Thyroid gland (tissue), 4 donors: ENCODE measurements at regions not wholly inside any gene's neighbourhood (a gene's known extent, or its start where the extent isn't known, plus 50 kb on each side); places are given as distances from the start of the nearest gene placed in this dataset.

Experiments
- DNase-seq, 2 donors: peaks; one replicate each; pipeline ENCODE4 v3.0.0-alpha.2; 2019
- H3K27ac ChIP-seq, 3 donors: fragments of 200-600 bp; sonication (generic); 1 replicate in 2 of 3; 2 replicates in 1 of 3; pipeline ENCODE4 v1.5.1; 2016 to 2019; ENCODE audit warnings: mild to moderate bottlenecking in 1 of 3, moderate library complexity in 1 of 3
- H3K27me3 ChIP-seq: fragments of 200-600 bp; sonication (generic); one replicate; pipeline ENCODE4 v1.5.1; 2019
- H3K36me3 ChIP-seq, 2 donors: fragments of 200-600 bp; sonication (generic); one replicate each; pipeline ENCODE4 v1.5.1; 2016 to 2019
- H3K4me1 ChIP-seq, 2 donors: fragments of 200-600 bp; sonication (generic); one replicate each; pipeline ENCODE4 v1.5.1; 2017 to 2019
- H3K4me3 ChIP-seq, 3 donors: fragments of 200-600 bp; sonication (generic); replicated peaks in 1 of 3; 1 replicate in 2 of 3; 2 replicates in 1 of 3; pipeline ENCODE4 v1.5.1; 2016; ENCODE audit warnings: mild to moderate bottlenecking in 1 of 3
- H3K9me3 ChIP-seq: fragments of 200-600 bp; sonication (generic); one replicate; pipeline ENCODE4 v1.5.1; 2017
- POLR2A ChIP-seq, 2 donors: fragments of 450-650 bp; IDR thresholded peaks; one replicate each; pipeline ENCODE4 v1.6.1; 2017; ENCODE audit warnings: antibody characterized with exemption in 2 of 2, mild to moderate bottlenecking in 2 of 2, moderate library complexity in 1 of 2
- WGBS, 2 donors: methylation state at CpG; one replicate each; pipeline ENCODE4 v1.1.5; 2017; 5-methylcytosine and 5-hydroxymethylcytosine counted together
- intact Hi-C: fragments of 100-400 bp; cut with DNase I; formaldehyde crosslinking; loops from one replicate; pipeline ENCODE4 v1.15.1; 2023
- TF ChIP-seq, protein P1 (sequence below), 6 experiments: fragments of 200-600 bp in 3 of 6; fragments of 450-650 bp in 3 of 6; sonication (generic) in 3 of 6; IDR thresholded peaks; one replicate each; pipeline ENCODE4 v1.5.1; 2016 to 2019; ENCODE audit warnings: antibody characterized with exemption in 6 of 6, mild to moderate bottlenecking in 2 of 6, inconsistent platforms in 1 of 6, moderate library complexity in 1 of 6

DNA sequence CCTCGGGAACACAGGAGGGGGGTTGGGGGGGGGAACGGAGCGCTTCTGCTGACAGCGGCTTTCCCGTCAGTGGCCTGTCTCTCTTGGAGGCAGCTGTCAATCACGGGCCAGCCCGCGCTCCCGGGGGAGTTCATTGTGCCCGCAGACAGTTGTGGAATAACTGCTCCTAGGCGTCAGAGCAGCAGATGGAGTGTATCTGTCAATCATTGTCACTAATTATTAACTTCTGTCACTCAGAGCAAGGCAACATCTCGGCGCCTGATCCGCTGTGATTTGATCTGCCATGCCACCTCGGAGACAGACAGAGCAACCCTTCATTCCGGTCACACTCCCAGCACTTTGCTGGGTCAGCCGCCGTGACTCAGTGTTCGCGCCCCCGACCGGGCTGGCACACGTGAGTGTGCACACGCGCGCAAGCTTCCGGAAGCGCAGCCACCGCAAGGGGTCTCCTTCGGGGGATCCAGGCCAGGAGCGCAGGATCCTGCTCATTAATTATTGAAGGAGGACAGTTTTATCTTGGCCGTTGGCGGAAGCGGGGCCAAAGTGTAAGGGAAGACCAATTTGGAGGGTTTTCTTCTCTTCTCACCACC is 75.8 kb downstream of the RRAGC start:
- Histone ChIP-seq H3K36me3 (no peaks in the 10 kb centered on the region), H3K4me1 (no peaks in the 10 kb centered on the region), H3K27me3 (no peaks in the 10 kb centered on the region), H3K4me3 (no peak overlapping the region), H3K9me3 (no peaks in the 10 kb centered on the region), H3K27ac (no peak overlapping the region)
- TF ChIP-seq POLR2A (IDR thresholded peaks at IDR 0.05), result no peak
- TF ChIP-seq, protein P1, sequence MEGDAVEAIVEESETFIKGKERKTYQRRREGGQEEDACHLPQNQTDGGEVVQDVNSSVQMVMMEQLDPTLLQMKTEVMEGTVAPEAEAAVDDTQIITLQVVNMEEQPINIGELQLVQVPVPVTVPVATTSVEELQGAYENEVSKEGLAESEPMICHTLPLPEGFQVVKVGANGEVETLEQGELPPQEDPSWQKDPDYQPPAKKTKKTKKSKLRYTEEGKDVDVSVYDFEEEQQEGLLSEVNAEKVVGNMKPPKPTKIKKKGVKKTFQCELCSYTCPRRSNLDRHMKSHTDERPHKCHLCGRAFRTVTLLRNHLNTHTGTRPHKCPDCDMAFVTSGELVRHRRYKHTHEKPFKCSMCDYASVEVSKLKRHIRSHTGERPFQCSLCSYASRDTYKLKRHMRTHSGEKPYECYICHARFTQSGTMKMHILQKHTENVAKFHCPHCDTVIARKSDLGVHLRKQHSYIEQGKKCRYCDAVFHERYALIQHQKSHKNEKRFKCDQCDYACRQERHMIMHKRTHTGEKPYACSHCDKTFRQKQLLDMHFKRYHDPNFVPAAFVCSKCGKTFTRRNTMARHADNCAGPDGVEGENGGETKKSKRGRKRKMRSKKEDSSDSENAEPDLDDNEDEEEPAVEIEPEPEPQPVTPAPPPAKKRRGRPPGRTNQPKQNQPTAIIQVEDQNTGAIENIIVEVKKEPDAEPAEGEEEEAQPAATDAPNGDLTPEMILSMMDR (IDR thresholded peaks at IDR 0.05), result no peak
- intact Hi-C loops, result no loop called here
- WGBS, 2 donors, result 24 to 36% methylated on average over 19 to 25 of the region's 34 CpGs
- no peak for DNase-seq

DNA sequence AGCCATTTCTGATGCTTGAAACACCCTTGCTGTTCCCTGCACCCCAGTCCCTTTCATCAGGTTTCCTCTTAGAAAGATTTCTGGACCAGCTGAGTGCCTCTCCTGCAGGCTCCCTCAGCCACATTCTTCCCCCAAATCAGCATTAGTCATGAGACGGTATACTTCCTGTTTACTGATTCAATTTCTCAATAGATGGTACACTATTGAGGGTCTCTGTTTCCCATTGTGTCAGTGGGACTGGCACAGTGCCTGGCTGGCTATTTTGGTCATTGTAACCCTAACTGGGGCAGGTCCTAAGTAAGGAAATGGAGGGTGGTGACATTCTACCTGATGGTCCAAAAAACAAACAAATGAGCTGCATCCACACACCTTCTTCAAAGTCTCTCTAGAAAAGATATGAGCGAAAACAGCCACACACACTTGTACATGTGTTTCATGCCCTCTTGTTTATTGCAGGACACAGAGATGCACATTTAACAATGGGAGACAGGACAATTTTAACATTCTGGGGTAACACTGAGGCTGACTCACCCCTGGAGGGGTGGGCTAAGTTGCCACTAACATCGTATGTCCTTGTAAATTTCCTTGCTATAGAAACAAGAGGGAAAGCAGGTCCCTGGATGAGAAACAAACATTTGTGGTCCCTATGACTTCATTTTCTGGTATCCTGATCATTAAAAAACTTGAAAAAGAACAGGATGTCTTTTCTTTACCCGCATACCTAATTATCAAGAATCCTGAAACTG is 77.5 kb downstream of the RRAGC start:
- H3K27me3 ChIP-seq, result no peaks in the 10 kb centered on the region
- WGBS, 2 donors, result 64 to 70% methylated on average over 4 of the region's 4 CpGs
- H3K4me3 ChIP-seq, result no peak overlapping the region
- DNase-seq, result no peak
- H3K4me1 ChIP-seq, result no peaks in the 10 kb centered on the region
- H3K27ac ChIP-seq, result no peak overlapping the region
- H3K9me3 ChIP-seq, result no peaks in the 10 kb centered on the region
- intact Hi-C loops, result no loop called here
- H3K36me3 ChIP-seq, result no peaks in the 10 kb centered on the region
- TF ChIP-seq, protein P1 (IDR thresholded peaks at IDR 0.05), result no peak
- TF ChIP-seq POLR2A (IDR thresholded peaks at IDR 0.05), result no peak

DNA sequence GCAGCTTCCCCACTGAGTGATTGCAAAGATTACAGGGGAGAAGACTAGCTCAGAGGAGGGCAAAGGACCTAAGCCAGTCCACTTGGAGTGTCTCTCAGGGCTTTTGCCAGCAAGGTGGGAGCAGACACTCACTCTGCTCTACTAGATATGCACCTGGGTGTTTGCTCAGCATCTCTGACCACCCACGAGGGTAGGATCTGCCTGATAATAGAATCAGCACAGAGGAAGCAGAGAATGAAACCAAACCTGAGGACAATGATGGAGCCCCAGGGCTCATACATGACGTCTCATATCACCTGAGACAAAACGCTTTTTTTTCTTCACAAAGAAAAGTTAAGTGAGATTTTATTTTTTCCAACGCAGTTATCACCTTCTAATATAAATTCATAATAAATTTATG is 79.4 kb downstream of the RRAGC start:
- H3K27ac ChIP-seq, result no peak overlapping the region
- TF ChIP-seq POLR2A (IDR thresholded peaks at IDR 0.05), result no peak
- TF ChIP-seq, protein P1 (IDR thresholded peaks at IDR 0.05), result no peak
- H3K4me1 ChIP-seq, result no peaks in the 10 kb centered on the region
- no peak for DNase-seq
- WGBS, 2 donors, result 72 to 75% methylated on average over 4 of the region's 4 CpGs
- H3K27me3 ChIP-seq, result no peaks in the 10 kb centered on the region
- H3K9me3 ChIP-seq, result no peaks in the 10 kb centered on the region
- no peaks in the 10 kb centered on the region for H3K36me3 ChIP-seq
- intact Hi-C loops, result no loop called here
- no peak overlapping the region for H3K4me3 ChIP-seq

DNA sequence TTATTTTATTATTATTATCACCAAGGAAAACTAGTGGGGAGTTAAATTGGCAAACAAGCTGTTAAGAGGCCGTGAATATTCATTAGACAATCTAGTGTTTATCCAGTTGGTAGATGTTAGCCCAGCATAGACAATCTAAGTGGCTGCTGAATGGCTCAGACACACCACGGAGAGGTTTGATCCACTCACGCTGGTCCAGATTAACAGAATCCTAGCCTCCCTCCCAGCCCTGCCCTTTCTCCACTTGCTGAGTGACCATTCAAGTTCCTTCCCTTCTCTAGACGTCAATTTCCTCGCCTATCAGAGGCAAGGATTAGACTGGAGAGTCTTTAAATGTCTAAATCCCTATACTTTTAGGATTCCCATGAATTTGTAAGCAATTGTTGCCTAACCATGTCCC is 80.1 kb downstream of the RRAGC start:
- TF ChIP-seq, protein P1 (IDR thresholded peaks at IDR 0.05), result no peak
- no peak for TF ChIP-seq POLR2A (IDR thresholded peaks at IDR 0.05)
- no peaks in the 10 kb centered on the region for H3K4me1 ChIP-seq
- H3K4me3 ChIP-seq, result no peak overlapping the region
- no peak overlapping the region for H3K27ac ChIP-seq
- DNase-seq, result no peak
- intact Hi-C loops, result no loop called here
- no peaks in the 10 kb centered on the region for H3K36me3 ChIP-seq
- WGBS, 2 donors, result 60 to 68% methylated on average over 5 of the region's 5 CpGs
- H3K9me3 ChIP-seq, result no peaks in the 10 kb centered on the region
- H3K27me3 ChIP-seq, result no peaks in the 10 kb centered on the region

DNA sequence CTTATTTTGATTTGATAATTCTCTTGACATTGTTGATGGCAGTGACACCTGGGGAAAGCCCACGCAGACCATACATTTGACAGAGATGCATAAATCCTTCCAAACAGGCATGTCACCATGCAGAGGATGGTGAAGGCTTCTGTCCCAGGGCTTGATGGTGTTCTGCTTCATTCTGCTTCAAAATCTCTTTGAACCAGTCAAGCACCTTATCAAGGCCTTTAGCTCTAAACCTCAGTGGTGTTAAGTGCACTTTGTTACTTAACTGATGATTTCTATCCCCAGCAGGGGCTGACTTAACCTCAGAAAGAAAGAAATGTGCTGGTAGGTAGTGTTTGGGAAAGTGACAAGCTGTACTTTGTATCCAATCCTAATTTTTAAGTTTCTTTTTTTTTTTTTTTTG is 81.1 kb downstream of the RRAGC start:
- Histone ChIP-seq H3K27ac (no peak overlapping the region), H3K4me1 (no peaks in the 10 kb centered on the region), H3K9me3 (no peaks in the 10 kb centered on the region), H3K4me3 (no peak overlapping the region), H3K36me3 (no peaks in the 10 kb centered on the region), H3K27me3 (no peaks in the 10 kb centered on the region)
- no peak for DNase-seq
- 0 to 50% methylated on average over 1 of the region's 1 CpG for WGBS, 2 donors
- TF ChIP-seq POLR2A (IDR thresholded peaks at IDR 0.05), result no peak
- TF ChIP-seq, protein P1 (IDR thresholded peaks at IDR 0.05), result no peak
- intact Hi-C loops, result no loop called here
